AG04449 (cell line): ENCODE measurements at regions not wholly inside any gene's neighbourhood (a gene's known extent, or its start where the extent isn't known, plus 50 kb on each side); places are given as distances from the start of the nearest gene placed in this dataset.

Source experiments
- CTCF ChIA-PET: fragments of 350-600 bp; formaldehyde crosslinking; extraction: SDS; loops from one replicate; lab custom pipeline; 2021; ENCODE audit warnings: antibody characterized with exemption; lab: Yijun Ruan, JAX
- POLR2A ChIA-PET: fragments of 400-600, 350-600 bp; formaldehyde crosslinking; extraction: SDS; loops from one replicate; lab custom pipeline; 2020; ENCODE audit warnings: antibody characterized with exemption, inconsistent platforms; lab: Yijun Ruan, JAX
- DNase-seq: peaks from one replicate; pipeline ENCODE4 v3.0.0-alpha.2; 2010; ENCODE audit warnings: low read depth, low spot score
- H3K4me3 ChIP-seq: 2 replicates; pipeline ENCODE4 v1.5.1; 2011; ENCODE audit warnings: low read depth, mild to moderate bottlenecking, control low read depth, low read length
- CTCF ChIP-seq: IDR thresholded peaks from one replicate; pipeline ENCODE4 v1.5.1; 2011; ENCODE audit warnings: mild to moderate bottlenecking, moderate library complexity, low read length, control low read depth, inconsistent platforms; ENCODE audit not compliant: insufficient read depth; ENCODE audit errors: missing control alignments

DNA sequence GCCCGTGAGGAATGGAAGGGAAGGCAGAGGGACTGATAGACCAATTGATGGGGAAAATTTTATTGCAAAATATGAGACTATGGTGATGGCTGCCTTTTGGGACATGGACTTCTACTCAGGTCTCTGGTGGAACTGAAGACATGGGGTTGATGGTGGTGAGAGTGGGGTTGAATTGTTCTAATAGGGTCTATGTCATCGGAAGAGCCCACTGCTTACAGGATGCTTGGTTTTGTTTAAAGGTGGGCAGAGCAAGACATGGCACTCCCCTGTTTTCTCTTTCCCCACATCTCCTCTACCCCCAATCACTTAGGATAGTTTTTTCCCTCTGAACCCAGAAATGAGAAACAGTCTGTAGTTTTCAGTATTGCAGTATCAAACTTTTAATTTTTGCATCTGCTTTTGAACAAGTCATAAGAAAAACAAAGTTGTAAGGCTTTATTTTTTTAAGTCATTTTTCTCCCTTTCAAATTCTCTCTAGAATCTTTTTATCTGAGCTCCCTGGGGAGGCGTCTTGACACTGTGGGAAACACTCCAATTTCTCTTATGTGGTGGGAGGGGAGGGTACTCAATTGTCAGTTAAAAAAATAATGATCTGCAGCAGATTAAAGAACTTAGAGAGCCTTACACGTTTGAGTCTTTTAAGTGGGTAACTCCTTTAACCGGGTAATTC lies 276.2 kb upstream of the TBC1D5 start:
- TF ChIP-seq CTCF: no peak
- no peak overlapping the region for H3K4me3 ChIP-seq
- POLR2A ChIA-PET: no interaction called here
- CTCF ChIA-PET: no interaction called here
- no peak for DNase-seq

GRCh38 chr3:18016366-18016765 lies 273.9 kb upstream of the TBC1D5 start:
- TF ChIP-seq CTCF: no peak
- H3K4me3 ChIP-seq: no peak overlapping the region
- CTCF ChIA-PET: no interaction called here
- DNase-seq: no peak
- POLR2A ChIA-PET: no interaction called here

DNA sequence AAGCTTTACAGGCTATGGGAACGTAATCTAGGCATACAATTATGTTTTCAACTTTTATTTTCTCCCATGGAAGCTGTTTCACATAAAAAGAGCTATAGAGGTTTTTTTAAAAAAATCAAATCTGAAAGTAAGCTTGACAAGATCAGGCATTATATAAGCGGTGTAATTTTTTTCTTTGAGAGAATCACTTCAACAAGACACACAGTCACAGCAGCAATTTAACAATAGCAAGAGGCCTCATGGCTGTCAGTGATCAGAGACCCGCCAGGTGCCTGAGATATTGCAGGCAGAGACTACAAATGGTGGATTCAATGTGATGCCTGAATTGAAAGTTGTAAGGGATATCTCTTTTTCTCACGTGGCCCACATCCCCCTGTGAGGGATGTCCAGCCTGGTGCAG lies 270.5 kb upstream of the TBC1D5 start:
- POLR2A ChIA-PET: no interaction called here
- no peak for TF ChIP-seq CTCF
- CTCF ChIA-PET: no interaction called here
- H3K4me3 ChIP-seq: no peak overlapping the region
- no peak for DNase-seq

DNA sequence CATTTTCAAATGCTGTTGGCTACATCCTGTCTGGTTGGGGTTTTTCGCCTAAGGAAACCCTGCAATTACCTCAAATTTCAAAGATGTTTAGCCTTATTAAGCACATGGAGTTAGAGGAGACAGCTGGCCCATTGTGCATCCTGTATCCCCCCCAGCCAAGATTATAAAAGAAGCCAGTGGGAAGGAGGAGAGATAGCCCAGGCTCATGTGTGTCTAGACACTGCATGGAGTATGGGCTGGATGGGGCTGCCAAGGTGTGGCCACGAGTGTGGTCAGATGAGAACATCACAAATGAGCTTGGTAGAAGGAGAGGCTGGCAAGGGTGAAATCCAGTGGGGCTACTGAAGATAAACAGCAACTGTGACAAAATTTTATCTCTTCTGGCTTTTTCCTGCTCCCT lies 270.0 kb upstream of the TBC1D5 start:
- no peak for TF ChIP-seq CTCF
- ChIA-PET POLR2A (no interaction called here), CTCF (no interaction called here)
- H3K4me3 ChIP-seq: no peak overlapping the region
- DNase-seq: no peak

DNA sequence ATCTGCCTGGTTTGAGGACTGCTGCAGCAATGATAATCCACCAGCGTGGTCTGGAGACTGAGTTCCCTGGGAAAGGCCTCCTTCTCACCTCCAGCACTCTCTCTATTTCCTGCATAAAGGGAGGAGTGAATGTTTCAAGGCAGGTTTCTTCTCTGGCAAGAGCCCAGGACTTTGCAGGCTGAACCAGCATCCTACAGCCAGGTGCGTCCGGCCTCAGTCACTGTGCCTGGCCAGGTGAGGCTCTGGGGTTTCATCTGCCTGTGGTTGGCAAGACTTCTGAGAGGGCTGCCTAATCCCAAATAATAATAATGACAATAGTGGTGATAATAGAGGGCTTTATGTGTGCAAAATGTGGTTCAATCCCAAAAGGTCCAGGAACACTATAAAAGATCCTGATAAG lies 269.0 kb upstream of the TBC1D5 start:
- ChIA-PET CTCF (no interaction called here), POLR2A (no interaction called here)
- DNase-seq: no peak
- no peak overlapping the region for H3K4me3 ChIP-seq
- TF ChIP-seq CTCF: no peak

GRCh38 chr3:18010001-18010400 lies 267.6 kb upstream of the TBC1D5 start:
- POLR2A ChIA-PET: interaction anchor here (0.7 kb wide), 1 partner anchor 111 kb away, joined by 3 read pairs; no protein-coding TSS in a partner anchor
- TF ChIP-seq CTCF: no peak

More at GRCh38 chr3:18010001-18010400, 267.6 kb upstream of the TBC1D5 start:
- H3K4me3 ChIP-seq: no peak overlapping the region
- CTCF ChIA-PET: no interaction called here
- DNase-seq: no peak
